ENCODE measurements at regions not wholly inside any gene's neighbourhood (a gene's known extent, or its start where the extent isn't known, plus 50 kb on each side); places are given as distances from the start of the nearest gene placed in this dataset.

DNA sequence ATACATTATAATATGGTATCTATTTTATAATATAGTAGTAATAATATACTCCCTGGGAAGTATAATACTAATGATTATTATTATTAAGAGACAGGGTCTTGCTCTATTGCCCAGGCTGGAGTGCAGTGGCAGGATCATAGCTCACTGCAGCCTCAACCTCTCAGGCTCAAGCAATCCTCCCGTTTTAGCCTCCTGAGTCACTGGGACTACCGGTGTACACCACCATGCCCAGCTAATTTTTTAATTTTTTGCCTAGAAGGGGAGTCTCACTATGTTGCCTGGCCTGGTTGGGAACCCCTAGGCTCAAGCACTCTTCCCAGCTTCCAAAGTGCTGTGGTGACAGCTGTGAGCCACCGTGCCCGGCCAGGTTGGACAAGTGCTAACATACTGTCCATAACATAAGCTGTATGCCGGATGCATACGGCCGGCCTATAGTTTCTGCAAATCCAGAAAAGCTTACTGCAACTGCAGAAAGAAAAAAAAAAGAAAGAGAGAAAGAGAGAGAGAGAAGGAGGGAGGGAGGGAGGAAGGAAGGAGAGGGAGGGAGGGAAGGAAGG, 94.2 kb upstream of the PPP2R3B start:
- TF ChIP-seq CTCF (IDR thresholded peaks at IDR 0.05): no peak
- no peak for TF ChIP-seq POLR2A (IDR thresholded peaks at IDR 0.05)
- TF ChIP-seq POLR2AphosphoS5 (IDR thresholded peaks at IDR 0.05): no peak

Data from upper lobe of left lung (tissue), 4 donors.